AG04450 (cell line): ENCODE measurements at regions not wholly inside any gene's neighbourhood (a gene's known extent, or its start where the extent isn't known, plus 50 kb on each side); places are given as distances from the start of the nearest gene placed in this dataset.

ENCODE experiments used
- CTCF ChIA-PET: fragments of 300-600, 350-600 bp; formaldehyde crosslinking; extraction: SDS; loops from one replicate; lab custom pipeline; 2022; ENCODE audit warnings: antibody characterized with exemption, inconsistent platforms; lab: Charles Lee
- POLR2A ChIA-PET: fragments of 350-600 bp; formaldehyde crosslinking; extraction: SDS; loops from one replicate; lab custom pipeline; 2021; ENCODE audit warnings: antibody characterized with exemption, inconsistent platforms; lab: Yijun Ruan, JAX
- DNase-seq: peaks from one replicate; pipeline ENCODE4 v3.0.0-alpha.2; 2011; ENCODE audit warnings: low read depth, low spot score
- H3K27ac ChIP-seq: one replicate; pipeline ENCODE4 v1.5.1; 2012; ENCODE audit warnings: low read depth, low read length, control low read depth
- H3K27me3 ChIP-seq: one replicate; pipeline ENCODE4 v1.6.0; 2012; ENCODE audit warnings: low read length; ENCODE audit not compliant: control insufficient read depth, insufficient read depth
- H3K4me3 ChIP-seq: 2 replicates; pipeline ENCODE4 v1.5.1; 2011; ENCODE audit warnings: mild to moderate bottlenecking, low read depth, low read length, control low read depth
- H3K9me3 ChIP-seq: 2 replicates; pipeline ENCODE4 v1.5.1; 2012; ENCODE audit warnings: low read length; ENCODE audit not compliant: control insufficient read depth, insufficient read depth
- TF ChIP-seq, protein P1 (sequence below): IDR thresholded peaks from 2 replicates; pipeline ENCODE4 v1.5.1; 2011; ENCODE audit warnings: low read depth, low read length, control low read depth, inconsistent platforms

DNA sequence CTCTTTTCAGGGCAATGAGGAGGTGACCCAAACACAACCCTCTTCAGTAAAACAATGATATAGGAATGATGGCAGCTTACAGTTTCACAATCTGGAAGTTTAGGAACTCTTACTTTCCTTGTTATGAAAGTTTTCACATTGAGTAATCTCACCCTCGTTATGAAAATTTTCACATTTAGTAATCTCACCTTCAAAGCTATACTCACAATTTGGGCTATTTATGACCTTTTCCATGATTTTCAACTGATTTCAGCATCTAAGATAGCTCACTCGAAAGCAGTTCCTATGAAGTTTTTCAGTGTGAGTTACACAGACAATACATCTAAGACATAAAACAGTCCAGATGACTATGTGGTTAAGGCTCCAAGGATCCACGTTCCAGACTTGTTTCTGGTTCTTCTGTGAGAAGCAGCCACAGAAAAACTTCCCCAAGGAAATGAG, 57.1 kb downstream of the FOXD1 start:
- TF ChIP-seq, protein P1, sequence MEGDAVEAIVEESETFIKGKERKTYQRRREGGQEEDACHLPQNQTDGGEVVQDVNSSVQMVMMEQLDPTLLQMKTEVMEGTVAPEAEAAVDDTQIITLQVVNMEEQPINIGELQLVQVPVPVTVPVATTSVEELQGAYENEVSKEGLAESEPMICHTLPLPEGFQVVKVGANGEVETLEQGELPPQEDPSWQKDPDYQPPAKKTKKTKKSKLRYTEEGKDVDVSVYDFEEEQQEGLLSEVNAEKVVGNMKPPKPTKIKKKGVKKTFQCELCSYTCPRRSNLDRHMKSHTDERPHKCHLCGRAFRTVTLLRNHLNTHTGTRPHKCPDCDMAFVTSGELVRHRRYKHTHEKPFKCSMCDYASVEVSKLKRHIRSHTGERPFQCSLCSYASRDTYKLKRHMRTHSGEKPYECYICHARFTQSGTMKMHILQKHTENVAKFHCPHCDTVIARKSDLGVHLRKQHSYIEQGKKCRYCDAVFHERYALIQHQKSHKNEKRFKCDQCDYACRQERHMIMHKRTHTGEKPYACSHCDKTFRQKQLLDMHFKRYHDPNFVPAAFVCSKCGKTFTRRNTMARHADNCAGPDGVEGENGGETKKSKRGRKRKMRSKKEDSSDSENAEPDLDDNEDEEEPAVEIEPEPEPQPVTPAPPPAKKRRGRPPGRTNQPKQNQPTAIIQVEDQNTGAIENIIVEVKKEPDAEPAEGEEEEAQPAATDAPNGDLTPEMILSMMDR: no peak
- no peak for DNase-seq
- no peak overlapping the region for H3K4me3 ChIP-seq
- CTCF ChIA-PET: no interaction called here
- no peaks in the 10 kb centered on the region for H3K27me3 ChIP-seq
- POLR2A ChIA-PET: interaction anchor here (1.1 kb wide), 1 partner anchor 79 kb away, joined by 4 read pairs; no protein-coding TSS in a partner anchor
- H3K9me3 ChIP-seq: no peaks in the 10 kb centered on the region
- H3K27ac ChIP-seq: no peak overlapping the region

DNA sequence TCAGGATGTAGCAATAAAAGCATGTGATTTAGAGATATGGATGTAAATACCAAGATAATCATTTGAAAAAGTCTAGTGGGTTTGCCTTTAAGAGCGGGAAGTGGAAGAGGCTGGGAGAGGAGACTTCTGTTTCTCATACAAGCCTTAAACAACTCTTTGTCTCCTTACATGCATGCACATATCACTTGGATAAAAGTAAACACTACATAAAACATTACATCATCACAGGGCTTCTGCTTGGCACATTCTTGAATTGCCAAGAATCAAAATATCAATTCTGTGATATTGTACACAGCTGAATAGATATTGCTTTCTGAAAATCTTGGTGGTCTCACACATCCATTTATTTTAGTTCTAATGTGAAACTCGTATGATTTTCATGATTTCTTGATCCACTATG, 57.6 kb downstream of the FOXD1 start:
- Histone ChIP-seq H3K27ac (no peak overlapping the region), H3K9me3 (no peaks in the 10 kb centered on the region), H3K4me3 (no peak overlapping the region), H3K27me3 (no peaks in the 10 kb centered on the region)
- TF ChIP-seq, protein P1: no peak
- DNase-seq: no peak
- ChIA-PET POLR2A (interaction anchor here (1.1 kb wide), 1 partner anchor 79 kb away, joined by 4 read pairs; no protein-coding TSS in a partner anchor), CTCF (no interaction called here)

DNA sequence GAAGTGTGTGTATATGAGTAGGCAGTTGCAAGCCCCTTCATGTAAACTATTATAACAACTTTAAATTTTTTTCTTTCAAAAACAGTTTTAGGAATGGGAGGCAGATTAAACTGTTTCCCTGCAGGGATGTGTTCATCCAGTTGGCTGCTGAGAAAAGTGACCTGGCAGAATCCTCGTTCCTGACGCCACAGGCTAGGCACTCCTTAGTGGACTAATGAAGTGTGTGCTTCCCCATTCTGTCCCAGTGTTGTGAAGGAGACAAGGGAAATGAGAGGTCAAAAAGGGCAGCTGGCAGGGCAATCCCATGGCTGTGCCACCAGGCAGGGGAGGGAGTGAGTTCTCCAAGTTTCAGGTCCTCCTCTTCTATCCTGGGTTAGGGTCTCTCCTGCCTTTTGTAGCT, 59.8 kb downstream of the FOXD1 start:
- TF ChIP-seq, protein P1: no peak

DNA sequence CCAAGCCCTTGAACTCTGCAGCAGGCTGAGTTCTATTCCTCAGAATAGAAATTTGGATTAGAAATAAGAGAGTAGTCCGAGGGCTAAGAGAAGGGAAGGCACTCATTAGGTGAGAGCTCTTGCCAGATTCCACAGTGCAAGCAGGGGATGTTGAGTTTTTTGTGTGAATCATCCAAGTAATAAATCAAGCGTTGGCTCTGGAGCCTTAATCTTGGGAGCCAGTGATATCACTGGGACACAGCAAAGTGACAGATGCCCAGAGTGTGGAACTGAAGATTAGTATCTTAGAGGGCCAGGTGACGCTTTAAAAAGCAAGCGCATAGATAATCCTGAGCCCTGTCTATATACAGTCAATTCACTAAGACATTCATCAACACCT, 60.3 kb downstream of the FOXD1 start:
- CTCF ChIA-PET: no interaction called here
- Histone ChIP-seq H3K9me3 (peaks cover 2% of the 10 kb centered on the region; the same call in 1 of the 2 replicates), H3K27ac (no peak overlapping the region), H3K27me3 (no peaks in the 10 kb centered on the region), H3K4me3 (no peak overlapping the region)
- POLR2A ChIA-PET: interaction anchor here (0.6 to 0.8 kb wide), 4 partner anchors 10 to 66 kb away, joined by 3 to 4 read pairs (median 3); partner anchors contain the start of gene FOXD1
- TF ChIP-seq, protein P1: no peak
- no peak for DNase-seq

More for the DNA sequence above, 59.8 kb downstream of the FOXD1 start:
- DNase-seq: no peak
- H3K27me3 ChIP-seq: no peaks in the 10 kb centered on the region
- no peaks in the 10 kb centered on the region for H3K9me3 ChIP-seq
- H3K27ac ChIP-seq: no peak overlapping the region
- ChIA-PET POLR2A (interaction anchor here (0.6 to 0.8 kb wide), 2 partner anchors 60 to 66 kb away, joined by 3 read pairs; partner anchors contain the start of gene FOXD1), CTCF (no interaction called here)
- H3K4me3 ChIP-seq: no peak overlapping the region

DNA sequence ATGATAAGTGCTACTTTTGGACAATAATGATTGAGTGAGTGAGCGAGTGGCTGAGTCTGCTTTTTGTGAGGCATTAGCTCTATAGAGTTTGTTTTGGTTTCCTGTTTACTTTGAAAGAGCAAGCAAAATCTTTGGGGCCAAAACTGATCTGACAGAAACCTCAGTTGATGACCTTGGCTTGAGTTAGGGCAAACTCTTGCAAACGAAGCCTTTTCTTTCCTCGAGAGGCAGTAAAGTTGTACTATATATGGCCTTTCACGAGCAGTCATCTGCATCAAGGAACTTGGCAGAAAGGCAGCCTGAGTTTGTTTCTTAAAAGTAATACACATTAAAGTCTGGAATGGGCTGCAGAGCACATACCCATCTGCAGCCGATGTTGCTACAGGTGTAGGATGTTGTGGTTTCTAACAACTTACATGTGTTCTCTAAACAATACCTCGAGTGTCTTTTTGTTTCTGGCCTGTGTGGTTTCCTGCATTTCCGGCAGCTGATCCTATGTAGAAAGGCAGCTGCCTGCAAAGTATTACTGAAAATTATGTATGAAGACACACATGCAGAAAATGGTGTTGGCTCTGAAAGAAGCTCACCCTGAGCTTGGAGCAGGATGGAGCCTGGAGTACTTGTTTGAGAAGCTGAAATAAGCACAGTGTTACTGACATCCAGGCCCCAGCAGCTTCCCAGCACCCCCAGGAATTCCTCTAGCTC, 60.8 kb downstream of the FOXD1 start:
- no peak for DNase-seq
- POLR2A ChIA-PET: interaction anchor here (0.6 to 0.8 kb wide), 3 partner anchors 9 to 61 kb away, joined by 3 to 4 read pairs (median 3); partner anchors contain the start of gene FOXD1
- Histone ChIP-seq H3K27ac (no peak overlapping the region), H3K4me3 (no peak overlapping the region), H3K9me3 (peaks cover 6% of the 10 kb centered on the region), H3K27me3 (no peaks in the 10 kb centered on the region)
- CTCF ChIA-PET: no interaction called here
- TF ChIP-seq, protein P1: no peak
